Upper lobe of left lung (tissue), 4 donors: ENCODE measurements at regions not wholly inside any gene's neighbourhood (a gene's known extent, or its start where the extent isn't known, plus 50 kb on each side); places are given as distances from the start of the nearest gene placed in this dataset.

ENCODE experiments used
- EP300 ChIP-seq, 4 donors: sonication (generic); formaldehyde crosslinking; IDR thresholded peaks; one replicate each; pipeline ENCODE4 v1.5.1; 2017; ENCODE audit warnings: antibody characterized with exemption in 4 of 4, control low read depth in 2 of 4
- POLR2A ChIP-seq, 4 donors: fragments of 450-650 bp; IDR thresholded peaks; one replicate each; pipeline ENCODE4 v1.5.1; 2016 to 2017; ENCODE audit warnings: antibody characterized with exemption in 4 of 4, mild to moderate bottlenecking in 2 of 4
- POLR2AphosphoS5 ChIP-seq, 2 donors: sonication (generic); formaldehyde crosslinking; IDR thresholded peaks; one replicate each; pipeline ENCODE4 v1.5.1; 2017; ENCODE audit warnings: antibody characterized with exemption in 2 of 2
- TF ChIP-seq, protein P1 (sequence below), 6 experiments: fragments of 450-650 bp in 4 of 6; fragments of 200-600 bp in 2 of 6; sonication (generic) in 2 of 6; IDR thresholded peaks; one replicate each; pipeline ENCODE4 v1.5.1; 2016 to 2019; ENCODE audit warnings: antibody characterized with exemption in 6 of 6

GRCh38 chr16:76755496-76755895, 435.5 kb upstream of the MON1B start:
- TF ChIP-seq, protein P1, sequence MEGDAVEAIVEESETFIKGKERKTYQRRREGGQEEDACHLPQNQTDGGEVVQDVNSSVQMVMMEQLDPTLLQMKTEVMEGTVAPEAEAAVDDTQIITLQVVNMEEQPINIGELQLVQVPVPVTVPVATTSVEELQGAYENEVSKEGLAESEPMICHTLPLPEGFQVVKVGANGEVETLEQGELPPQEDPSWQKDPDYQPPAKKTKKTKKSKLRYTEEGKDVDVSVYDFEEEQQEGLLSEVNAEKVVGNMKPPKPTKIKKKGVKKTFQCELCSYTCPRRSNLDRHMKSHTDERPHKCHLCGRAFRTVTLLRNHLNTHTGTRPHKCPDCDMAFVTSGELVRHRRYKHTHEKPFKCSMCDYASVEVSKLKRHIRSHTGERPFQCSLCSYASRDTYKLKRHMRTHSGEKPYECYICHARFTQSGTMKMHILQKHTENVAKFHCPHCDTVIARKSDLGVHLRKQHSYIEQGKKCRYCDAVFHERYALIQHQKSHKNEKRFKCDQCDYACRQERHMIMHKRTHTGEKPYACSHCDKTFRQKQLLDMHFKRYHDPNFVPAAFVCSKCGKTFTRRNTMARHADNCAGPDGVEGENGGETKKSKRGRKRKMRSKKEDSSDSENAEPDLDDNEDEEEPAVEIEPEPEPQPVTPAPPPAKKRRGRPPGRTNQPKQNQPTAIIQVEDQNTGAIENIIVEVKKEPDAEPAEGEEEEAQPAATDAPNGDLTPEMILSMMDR (IDR thresholded peaks at IDR 0.05) = no peak
- TF ChIP-seq POLR2A (IDR thresholded peaks at IDR 0.05) (no peak), POLR2AphosphoS5 (IDR thresholded peaks at IDR 0.05) (no peak), EP300 (IDR thresholded peaks at IDR 0.05) (no peak)
